A673 (cell line): ENCODE measurements at regions not wholly inside any gene's neighbourhood (a gene's known extent, or its start where the extent isn't known, plus 50 kb on each side); places are given as distances from the start of the nearest gene placed in this dataset.
"Not testable (repeated sequence)": the region's sequence is repeated elsewhere in the genome, so short reads cannot be mapped to it uniquely, and the experiment has no call there.

Experiments
- BruUV-seq: library from RNA; stranded (reverse); fragments of 400-500 nt; replicated peaks from 2 replicates; lab custom pipeline; 2021; lab: Mats Ljungman, UMichigan
- CTCF ChIA-PET: fragments of 300-600 bp; sonication (Branson Sonifier 250); formaldehyde crosslinking; loops from one replicate; lab custom pipeline; 2022; ENCODE audit warnings: antibody characterized with exemption; lab: Charles Lee
- POLR2A ChIA-PET: fragments of 300-600 bp; sonication (Branson Sonifier 250); formaldehyde crosslinking; loops from one replicate; lab custom pipeline; 2022; ENCODE audit warnings: antibody characterized with exemption; ENCODE audit not compliant: low non-redundant PET; lab: Charles Lee
- DNase-seq: peaks from one replicate; pipeline ENCODE4 v3.0.0-alpha.2; 2015; ENCODE audit warnings: low spot score
- H3K27ac ChIP-seq: fragments of 200-600 bp; sonication (generic); 2 replicates; pipeline ENCODE4 v1.5.1; 2016; ENCODE audit warnings: mixed run types, low read depth, mild to moderate bottlenecking, mixed read lengths, antibody characterized with exemption, low read length; ENCODE audit not compliant: poor library complexity, severe bottlenecking
- H3K27me3 ChIP-seq: fragments of 200-600 bp; sonication (generic); replicated peaks from 2 replicates; pipeline ENCODE4 v1.6.1; 2017; ENCODE audit warnings: mixed run types, low read depth, mild to moderate bottlenecking, mixed read lengths, antibody characterized with exemption, low read length; ENCODE audit not compliant: insufficient read depth, poor library complexity
- H3K36me3 ChIP-seq: fragments of 200-600 bp; sonication (generic); 2 replicates; pipeline ENCODE4 v1.6.1; 2016; ENCODE audit warnings: mixed run types, mild to moderate bottlenecking, mixed read lengths, antibody characterized with exemption, low read length; ENCODE audit not compliant: insufficient read depth, poor library complexity, severe bottlenecking
- H3K4me1 ChIP-seq: fragments of 200-600 bp; sonication (generic); 2 replicates; pipeline ENCODE4 v1.6.1; 2017; ENCODE audit warnings: mixed run types, mild to moderate bottlenecking, mixed read lengths, antibody characterized with exemption, low read length; ENCODE audit not compliant: insufficient read depth, poor library complexity, severe bottlenecking
- H3K4me3 ChIP-seq: fragments of 200-600 bp; sonication (generic); 2 replicates; pipeline ENCODE4 v1.5.1; 2016; ENCODE audit warnings: low read depth, mixed run types, mild to moderate bottlenecking, mixed read lengths, low read length; ENCODE audit not compliant: poor library complexity, severe bottlenecking
- H3K9me3 ChIP-seq: fragments of 200-600 bp; sonication (generic); 2 replicates; pipeline ENCODE4 v1.6.1; 2016; ENCODE audit warnings: mixed run types, low read depth, mild to moderate bottlenecking, mixed read lengths, antibody characterized with exemption, low read length; ENCODE audit not compliant: poor library complexity, severe bottlenecking
- CTCF ChIP-seq: fragments of 300-800, 200-600 bp; sonication (generic); conservative IDR thresholded peaks from 2 replicates; pipeline ENCODE4 v1.5.1; 2017; ENCODE audit warnings: low read depth, mild to moderate bottlenecking, antibody characterized with exemption, low read length, moderate library complexity, mixed read lengths
- EZH2 ChIP-seq: fragments of 200-600 bp; sonication (generic); IDR thresholded peaks from 2 replicates; pipeline ENCODE4 v1.6.1; 2017; ENCODE audit warnings: borderline replicate concordance, low read depth, mild to moderate bottlenecking, mixed read lengths, antibody characterized with exemption, low read length; ENCODE audit not compliant: poor library complexity, severe bottlenecking
- intact Hi-C: fragments of 100-400 bp; cut with micrococcal nuclease; formaldehyde crosslinking; loops from one replicate; pipeline ENCODE4 v1.10.0; 2022; ENCODE audit not compliant: unreplicated experiment

- H3K4me3 ChIP-seq = no peak overlapping the region
- H3K27ac ChIP-seq = no peak overlapping the region
- no TSS peak for BruUV-seq
- H3K36me3 ChIP-seq = no peaks in the 10 kb centered on the region
- POLR2A ChIA-PET = no interaction called here
- intact Hi-C loops = no loop called here
- no peaks in the 10 kb centered on the region for H3K4me1 ChIP-seq
- peaks cover 2% of the 10 kb centered on the region for H3K9me3 ChIP-seq
- DNase-seq = no peak
- CTCF ChIA-PET = no interaction called here
- no peaks in the 10 kb centered on the region for H3K27me3 ChIP-seq
- TF ChIP-seq EZH2 (no peak), CTCF (no peak)
These were observed 82.8 kb upstream of the RORB start for GRCh38 chr9:74414325-74414724.

GRCh38 chr9:74415995-74416394, 81.1 kb upstream of the RORB start:
- no peaks in the 10 kb centered on the region for H3K27me3 ChIP-seq
- H3K4me1 ChIP-seq = no peaks in the 10 kb centered on the region
- no peak for TF ChIP-seq CTCF
- no peak for TF ChIP-seq EZH2
- no TSS peak for BruUV-seq
- no peak overlapping the region for H3K27ac ChIP-seq
- H3K36me3 ChIP-seq = no peaks in the 10 kb centered on the region
- H3K9me3 ChIP-seq = no peaks in the 10 kb centered on the region
- DNase-seq = no peak
- CTCF ChIA-PET = no interaction called here
- intact Hi-C loops = no loop called here
- H3K4me3 ChIP-seq = no peak overlapping the region
- POLR2A ChIA-PET = no interaction called here

- intact Hi-C loops, H3K4me3 ChIP-seq, POLR2A ChIA-PET, H3K27me3 ChIP-seq, CTCF ChIA-PET, H3K9me3 ChIP-seq, H3K36me3 ChIP-seq, BruUV-seq, H3K27ac ChIP-seq, DNase-seq, H3K4me1 ChIP-seq: not testable (repeated sequence)
These were observed 72.6 kb upstream of the RORB start for GRCh38 chr9:74424488-74424887.

- CTCF ChIA-PET = no interaction called here
- Histone ChIP-seq H3K36me3 (no peaks in the 10 kb centered on the region), H3K4me1 (no peaks in the 10 kb centered on the region), H3K9me3 (no peaks in the 10 kb centered on the region), H3K4me3 (no peak overlapping the region), H3K27ac (no peak overlapping the region), H3K27me3 (no peaks in the 10 kb centered on the region)
- TF ChIP-seq CTCF = no peak
- TF ChIP-seq EZH2 = no peak
- intact Hi-C loops = no loop called here
- no TSS peak for BruUV-seq
- POLR2A ChIA-PET = no interaction called here
- DNase-seq = no peak
These were observed 65.7 kb upstream of the RORB start for GRCh38 chr9:74431467-74431866.
